Neural progenitor cell (in vitro differentiated cells): ENCODE measurements at regions not wholly inside any gene's neighbourhood (a gene's known extent, or its start where the extent isn't known, plus 50 kb on each side); places are given as distances from the start of the nearest gene placed in this dataset.

Source experiments
- DNase-seq: peaks from one replicate; pipeline ENCODE4 v3.0.0-alpha.2; 2016; ENCODE audit warnings: low spot score
- H2AFZ ChIP-seq: fragments of 200-600 bp; sonication (generic); replicated peaks from 2 replicates; pipeline ENCODE4 v1.6.1; 2016; ENCODE audit warnings: antibody characterized with exemption
- H3F3A ChIP-seq: fragments of 200-600 bp; sonication (generic); 2 replicates; pipeline ENCODE4 v1.6.1; 2016; ENCODE audit warnings: antibody characterized with exemption, low read depth
- H3K27ac ChIP-seq: fragments of 200-600 bp; sonication (generic); 2 replicates; pipeline ENCODE4 v1.5.1; 2016; ENCODE audit warnings: mild to moderate bottlenecking
- H3K27me3 ChIP-seq: fragments of 200-600 bp; sonication (generic); 2 replicates; pipeline ENCODE4 v1.6.1; 2016; ENCODE audit warnings: mild to moderate bottlenecking, moderate library complexity
- H3K36me3 ChIP-seq: fragments of 200-600 bp; sonication (generic); 2 replicates; pipeline ENCODE4 v1.5.1; 2016
- H3K4me1 ChIP-seq: fragments of 200-600 bp; sonication (generic); 2 replicates; pipeline ENCODE4 v1.6.1; 2016; ENCODE audit warnings: mixed run types
- H3K4me2 ChIP-seq: fragments of 200-600 bp; sonication (generic); 2 replicates; pipeline ENCODE4 v1.6.1; 2016
- H3K4me3 ChIP-seq: fragments of 200-600 bp; sonication (generic); 2 replicates; pipeline ENCODE4 v1.5.1; 2016
- H3K79me2 ChIP-seq: fragments of 200-600 bp; sonication (generic); 2 replicates; pipeline ENCODE4 v1.6.1; 2016; ENCODE audit warnings: low read depth
- H3K9ac ChIP-seq: fragments of 200-600 bp; sonication (generic); 2 replicates; pipeline ENCODE4 v1.6.1; 2016
- H3K9me3 ChIP-seq: fragments of 200-600 bp; sonication (generic); 2 replicates; pipeline ENCODE4 v1.5.1; 2016; ENCODE audit warnings: low read depth
- H4K20me1 ChIP-seq: fragments of 200-600 bp; sonication (generic); 2 replicates; pipeline ENCODE4 v1.6.1; 2016; ENCODE audit warnings: low read depth
- H3K27ac Mint-ChIP-seq: 3 replicates; pipeline ENCODE4 v1.8.0; 2021; ENCODE audit warnings: mixed read lengths
- H3K27me3 Mint-ChIP-seq: 2 replicates; pipeline ENCODE4 v1.8.0; 2022; ENCODE audit warnings: low read depth, mild to moderate bottlenecking, inconsistent platforms, moderate library complexity, mixed read lengths; ENCODE audit not compliant: insufficient read depth
- H3K36me3 Mint-ChIP-seq: 3 replicates; pipeline ENCODE4 v1.8.0; 2021; ENCODE audit warnings: mixed read lengths
- H3K4me1 Mint-ChIP-seq: 3 replicates; pipeline ENCODE4 v1.8.0; 2021; ENCODE audit warnings: mixed read lengths
- H3K4me3 Mint-ChIP-seq: 3 replicates; pipeline ENCODE4 v1.8.0; 2021; ENCODE audit warnings: mild to moderate bottlenecking, moderate library complexity, mixed read lengths
- H3K9me3 Mint-ChIP-seq: 3 replicates; pipeline ENCODE4 v1.8.0; 2020; ENCODE audit warnings: mixed read lengths
- CTCF ChIP-seq: fragments of 200-600 bp; sonication (generic); IDR thresholded peaks from 2 replicates; pipeline ENCODE4 v1.5.1; 2017; ENCODE audit warnings: antibody characterized with exemption, mild to moderate bottlenecking
- EZH2 ChIP-seq: fragments of 200-600 bp; sonication (generic); IDR thresholded peaks from 2 replicates; pipeline ENCODE4 v1.6.1; 2017; ENCODE audit warnings: antibody characterized with exemption, mild to moderate bottlenecking, moderate library complexity
- EZH2phosphoT487 ChIP-seq: fragments of 200-600 bp; sonication (generic); IDR thresholded peaks from 2 replicates; pipeline ENCODE4 v1.6.1; 2017; ENCODE audit warnings: antibody characterized with exemption

GRCh38 chr14:83133981-83134645 is 1600.5 kb upstream of the SEL1L start:
- no peaks in the 10 kb centered on the region for H3K36me3 Mint-ChIP-seq
- no peak overlapping the region for H2AFZ ChIP-seq

GRCh38 chr14:83140756-83141155 is 1607.1 kb upstream of the SEL1L start:
- Mint-ChIP-seq H3K4me3 (no peak overlapping the region), H3K36me3 (no peaks in the 10 kb centered on the region), H3K9me3 (no peaks in the 10 kb centered on the region), H3K27me3 (peaks cover 12% of the 10 kb centered on the region), H3K27ac (no peak overlapping the region), H3K4me1 (peaks cover 14% of the 10 kb centered on the region)
- Histone ChIP-seq H3K79me2 (no peaks in the 10 kb centered on the region), H3K4me2 (no peak overlapping the region), H3K27me3 (no peaks in the 10 kb centered on the region), H3K27ac (no peak overlapping the region), H4K20me1 (no peaks in the 10 kb centered on the region), H3K36me3 (no peaks in the 10 kb centered on the region), H3F3A (no peaks in the 10 kb centered on the region), H3K4me3 (no peak overlapping the region), H3K9me3 (no peaks in the 10 kb centered on the region), H3K9ac (no peak overlapping the region), H2AFZ (no peak overlapping the region), H3K4me1 (no peaks in the 10 kb centered on the region)
- no peak for DNase-seq
- TF ChIP-seq CTCF (no peak), EZH2 (no peak)

More at GRCh38 chr14:83133981-83134645, 1600.5 kb upstream of the SEL1L start:
- Histone ChIP-seq H3K27me3 (peaks cover 11% of the 10 kb centered on the region), H3K4me2 (peak overlapping the region; percentile 56), H3K9ac (no peak overlapping the region), H3K36me3 (no peaks in the 10 kb centered on the region), H3K9me3 (no peaks in the 10 kb centered on the region), H3K4me3 (peak overlapping the region; percentile 11), H3K27ac (no peak overlapping the region), H3K4me1 (peaks cover 24% of the 10 kb centered on the region), H3K79me2 (no peaks in the 10 kb centered on the region), H4K20me1 (peaks cover 7% of the 10 kb centered on the region), H3F3A (peaks cover 20% of the 10 kb centered on the region)
- Mint-ChIP-seq H3K4me1 (peaks cover 11% of the 10 kb centered on the region), H3K27ac (no peak overlapping the region), H3K4me3 (no peak overlapping the region), H3K9me3 (no peaks in the 10 kb centered on the region), H3K27me3 (peaks cover 3% of the 10 kb centered on the region)
- TF ChIP-seq CTCF (no peak), EZH2phosphoT487 (peak; percentile 90)
- DNase-seq, result peak; percentile 69

GRCh38 chr14:83147006-83147405 is 1613.4 kb upstream of the SEL1L start:
- H3K27ac ChIP-seq, result no peak overlapping the region
- H3K9ac ChIP-seq, result no peak overlapping the region
- no peak for DNase-seq
- no peaks in the 10 kb centered on the region for H3K79me2 ChIP-seq
- TF ChIP-seq EZH2, result no peak
- no peak for TF ChIP-seq CTCF
- no peak for TF ChIP-seq EZH2phosphoT487
- no peak overlapping the region for H3K27ac Mint-ChIP-seq
- no peak overlapping the region for H3K4me3 ChIP-seq
- no peaks in the 10 kb centered on the region for H3K9me3 ChIP-seq
- H3K36me3 Mint-ChIP-seq, result no peaks in the 10 kb centered on the region
- no peaks in the 10 kb centered on the region for H3K4me1 ChIP-seq
- peaks cover 13% of the 10 kb centered on the region for H3K4me1 Mint-ChIP-seq
- no peak overlapping the region for H3K4me2 ChIP-seq
- H3K4me3 Mint-ChIP-seq, result no peak overlapping the region
- peak overlapping the region; percentile 26 for H2AFZ ChIP-seq
- H3K27me3 ChIP-seq, result no peaks in the 10 kb centered on the region
- H3K9me3 Mint-ChIP-seq, result no peaks in the 10 kb centered on the region
- no peaks in the 10 kb centered on the region for H3K36me3 ChIP-seq
- H3F3A ChIP-seq, result no peaks in the 10 kb centered on the region
- peaks cover 12% of the 10 kb centered on the region for H3K27me3 Mint-ChIP-seq
- no peaks in the 10 kb centered on the region for H4K20me1 ChIP-seq
